NCI-H2196 (cell line): ENCODE measurements at regions not wholly inside any gene's neighbourhood (a gene's known extent, or its start where the extent isn't known, plus 50 kb on each side); places are given as distances from the start of the nearest gene placed in this dataset.
"Not testable (repeated sequence)": the region's sequence is repeated elsewhere in the genome, so short reads cannot be mapped to it uniquely, and the experiment has no call there.

ENCODE experiments used
- DNase-seq: peaks from one replicate; lab custom pipeline; 2025; ENCODE audit not compliant: unreplicated experiment; lab: John Stamatoyannopoulos, UW

- DNase-seq: no peak
Measured at GRCh38 chr20:24418731-24419130, 50.7 kb upstream of the SYNDIG1 start.

- DNase-seq: no peak
Measured at GRCh38 chr20:24417485-24417884, 51.9 kb upstream of the SYNDIG1 start.

GRCh38 chr20:24415444-24415843 lies 54.0 kb upstream of the SYNDIG1 start:
- DNase-seq: not testable (repeated sequence)

- no peak for DNase-seq
Measured at GRCh38 chr20:24411834-24412216, 57.6 kb upstream of the SYNDIG1 start.

GRCh38 chr20:24411003-24411833 lies 58.2 kb upstream of the SYNDIG1 start:
- DNase-seq: no peak

- DNase-seq: no peak
Measured at GRCh38 chr20:24407151-24407550, 62.3 kb upstream of the SYNDIG1 start.

- DNase-seq: no peak
Measured at GRCh38 chr20:24406750-24407149, 62.7 kb upstream of the SYNDIG1 start.

GRCh38 chr20:24406251-24406650 lies 63.2 kb upstream of the SYNDIG1 start:
- no peak for DNase-seq

GRCh38 chr20:24405810-24406209 lies 63.6 kb upstream of the SYNDIG1 start:
- DNase-seq: no peak

GRCh38 chr20:24403406-24403805 lies 66.0 kb upstream of the SYNDIG1 start:
- no peak for DNase-seq

GRCh38 chr20:24402188-24402587 lies 67.2 kb upstream of the SYNDIG1 start:
- DNase-seq: no peak

- DNase-seq: no peak
Measured at GRCh38 chr20:24395151-24395550, 74.3 kb upstream of the SYNDIG1 start.

GRCh38 chr20:24393903-24394302 lies 75.5 kb upstream of the SYNDIG1 start:
- DNase-seq: no peak

GRCh38 chr20:24392612-24393011 lies 76.8 kb upstream of the SYNDIG1 start:
- DNase-seq: no peak

GRCh38 chr20:24389686-24390085 lies 79.7 kb upstream of the SYNDIG1 start:
- DNase-seq: no peak

GRCh38 chr20:24388828-24389380 lies 80.5 kb upstream of the SYNDIG1 start:
- DNase-seq: no peak

GRCh38 chr20:24385547-24385946 lies 83.9 kb upstream of the SYNDIG1 start:
- DNase-seq: no peak

GRCh38 chr20:24384865-24385264 lies 84.6 kb upstream of the SYNDIG1 start:
- no peak for DNase-seq

- no peak for DNase-seq
Measured at GRCh38 chr20:24382743-24383142, 86.7 kb upstream of the SYNDIG1 start.

GRCh38 chr20:24382331-24382730 lies 87.1 kb upstream of the SYNDIG1 start:
- DNase-seq: no peak

GRCh38 chr20:24381886-24382285 lies 87.5 kb upstream of the SYNDIG1 start:
- DNase-seq: no peak

GRCh38 chr20:24379484-24379927 lies 89.9 kb upstream of the SYNDIG1 start:
- DNase-seq: no peak
